CD4-positive, CD25-positive, alpha-beta regulatory T cell (primary cell): ENCODE measurements at regions not wholly inside any gene's neighbourhood (a gene's known extent, or its start where the extent isn't known, plus 50 kb on each side); places are given as distances from the start of the nearest gene placed in this dataset.
A peak's percentile ranks its signal among the peaks of the same experiment; 100 is the strongest.

Experiments used
- ATAC-seq, 2 donors: fragments of 150-1000 bp; cut with Tn5 transposase; one replicate each; pipeline ENCODE4 v1.10.0; 2021; ENCODE audit warnings: low read depth in 2 of 2, moderate number of reproducible peaks in 2 of 2, moderate library complexity in 1 of 2
- DNase-seq, 3 donors: peaks; one replicate each; pipeline versions ENCODE4 v3.0.0 to v3.0.0-alpha.2; 2012 to 2022; ENCODE audit warnings: mixed read lengths in 1 of 3
- H3K27ac ChIP-seq: one replicate; pipeline ENCODE4 v1.7.0; 2013; ENCODE audit warnings: mild to moderate bottlenecking, low read length; ENCODE audit not compliant: insufficient read depth, poor library complexity, severe bottlenecking
- H3K27me3 ChIP-seq: one replicate; pipeline ENCODE4 v1.7.0; 2013; ENCODE audit warnings: low read length; ENCODE audit not compliant: control insufficient read depth, insufficient read depth
- H3K36me3 ChIP-seq: one replicate; pipeline ENCODE4 v1.7.0; 2013; ENCODE audit warnings: mild to moderate bottlenecking, low read length, moderate library complexity; ENCODE audit not compliant: control insufficient read depth, insufficient read depth
- H3K4me1 ChIP-seq: 2 replicates; pipeline ENCODE4 v1.7.0; 2013; ENCODE audit warnings: mild to moderate bottlenecking, low read length; ENCODE audit not compliant: insufficient read depth, control insufficient read depth, poor library complexity, severe bottlenecking
- H3K4me3 ChIP-seq: one replicate; pipeline ENCODE4 v1.7.0; 2013; ENCODE audit warnings: low read depth, mild to moderate bottlenecking, low read length, moderate library complexity
- H3K9me3 ChIP-seq, 2 experiments: 1 replicate in 1 of 2; 2 replicates in 1 of 2; pipeline ENCODE4 v1.7.0; 2013; ENCODE audit warnings: low read length in 2 of 2, mild to moderate bottlenecking in 1 of 2, moderate library complexity in 1 of 2; ENCODE audit not compliant: control insufficient read depth in 2 of 2
- H3K27ac Mint-ChIP-seq, 3 donors: one replicate each; pipeline ENCODE4 v1.8.0; 2020 to 2022; ENCODE audit warnings: mild to moderate bottlenecking in 3 of 3, mixed read lengths in 3 of 3, moderate library complexity in 2 of 3
- H3K27me3 Mint-ChIP-seq: one replicate; pipeline ENCODE4 v1.8.0; 2022; ENCODE audit warnings: mild to moderate bottlenecking, mixed read lengths
- H3K36me3 Mint-ChIP-seq: one replicate; pipeline ENCODE4 v1.8.0; 2020; ENCODE audit warnings: mixed read lengths
- H3K4me1 Mint-ChIP-seq, 4 donors: one replicate each; pipeline ENCODE4 v1.8.0; 2020 to 2022; ENCODE audit warnings: mixed read lengths in 4 of 4, mild to moderate bottlenecking in 1 of 4
- H3K4me3 Mint-ChIP-seq, 4 donors: one replicate each; pipeline ENCODE4 v1.8.0; 2020 to 2022; ENCODE audit warnings: mild to moderate bottlenecking in 4 of 4, mixed read lengths in 4 of 4, moderate library complexity in 3 of 4
- H3K9me3 Mint-ChIP-seq, 7 donors: one replicate each; pipeline ENCODE4 v1.8.0; 2020 to 2022; ENCODE audit warnings: mixed read lengths in 7 of 7, mild to moderate bottlenecking in 3 of 7, moderate library complexity in 2 of 7

GRCh38 chr1:51025374-51025773 lies 55.3 kb downstream of the CDKN2C start:
- peaks cover 23% of the 10 kb centered on the region for H3K27me3 Mint-ChIP-seq
- H3K4me1 ChIP-seq = no peaks in the 10 kb centered on the region
- peaks cover 0 to 2% (median 0%) of the 10 kb centered on the region in 4 donors for H3K4me1 Mint-ChIP-seq
- H3K36me3 ChIP-seq = no peaks in the 10 kb centered on the region
- no peaks in the 10 kb centered on the region for H3K36me3 Mint-ChIP-seq
- H3K27ac Mint-ChIP-seq = no peak overlapping the region
- H3K27me3 ChIP-seq = peaks cover 8% of the 10 kb centered on the region
- DNase-seq (no peak), ATAC-seq (no peak)
- H3K4me3 Mint-ChIP-seq = no peak overlapping the region
- H3K9me3 ChIP-seq = peaks cover 0 to 4% of the 10 kb centered on the region in 2 experiments
- H3K27ac ChIP-seq = no peak overlapping the region
- no peak overlapping the region for H3K4me3 ChIP-seq
- H3K9me3 Mint-ChIP-seq = peaks cover 0 to 12% (median 0%) of the 10 kb centered on the region in 7 donors

GRCh38 chr1:51032936-51033335 lies 62.9 kb downstream of the CDKN2C start:
- no peak for ATAC-seq

GRCh38 chr1:51044199-51044598 lies 57.8 kb upstream of the C1orf185 start:
- ATAC-seq (no peak), DNase-seq (no peak)
- Histone ChIP-seq H3K9me3 (peaks cover 0 to 4% of the 10 kb centered on the region in 2 experiments), H3K36me3 (no peaks in the 10 kb centered on the region), H3K4me3 (no peak overlapping the region), H3K27ac (no peak overlapping the region), H3K4me1 (no peaks in the 10 kb centered on the region), H3K27me3 (no peaks in the 10 kb centered on the region)
- Mint-ChIP-seq H3K36me3 (no peaks in the 10 kb centered on the region), H3K4me1 (peaks cover 0 to 4% (median 0%) of the 10 kb centered on the region in 4 donors), H3K4me3 (no peak overlapping the region), H3K9me3 (peaks cover 0 to 8% (median 3%) of the 10 kb centered on the region in 7 donors), H3K27ac (no peak overlapping the region), H3K27me3 (peaks cover 33% of the 10 kb centered on the region)

More at GRCh38 chr1:51032936-51033335, 62.9 kb downstream of the CDKN2C start:
- Histone ChIP-seq H3K4me3 (no peak overlapping the region), H3K27ac (no peak overlapping the region), H3K4me1 (no peaks in the 10 kb centered on the region), H3K9me3 (peaks cover 0 to 4% of the 10 kb centered on the region in 2 experiments), H3K27me3 (peaks cover 2% of the 10 kb centered on the region), H3K36me3 (no peaks in the 10 kb centered on the region)
- H3K4me3 Mint-ChIP-seq = no peak overlapping the region
- H3K36me3 Mint-ChIP-seq = no peaks in the 10 kb centered on the region
- no peaks in the 10 kb centered on the region for H3K4me1 Mint-ChIP-seq
- H3K27ac Mint-ChIP-seq = peak overlapping the region in 1 of 3 donors; percentile 51
- H3K27me3 Mint-ChIP-seq = peaks cover 24% of the 10 kb centered on the region
- no peak for DNase-seq
- H3K9me3 Mint-ChIP-seq = peaks cover 0 to 2% (median 0%) of the 10 kb centered on the region in 7 donors

- H3K9me3 Mint-ChIP-seq = peaks cover 0 to 8% (median 1%) of the 10 kb centered on the region in 7 donors
- peaks cover 0 to 4% (median 0%) of the 10 kb centered on the region in 4 donors for H3K4me1 Mint-ChIP-seq
- no peaks in the 10 kb centered on the region for H3K36me3 ChIP-seq
- no peak overlapping the region for H3K4me3 ChIP-seq
- H3K4me3 Mint-ChIP-seq = no peak overlapping the region
- H3K27ac ChIP-seq = no peak overlapping the region
- peak in 2 of 3 donors; percentile 0 to 6 for DNase-seq
- H3K9me3 ChIP-seq = no peaks in the 10 kb centered on the region
- no peak for ATAC-seq
- H3K27ac Mint-ChIP-seq = no peak overlapping the region
- H3K36me3 Mint-ChIP-seq = no peaks in the 10 kb centered on the region
- H3K27me3 ChIP-seq = no peaks in the 10 kb centered on the region
- H3K4me1 ChIP-seq = no peaks in the 10 kb centered on the region
- peaks cover 29% of the 10 kb centered on the region for H3K27me3 Mint-ChIP-seq
These were observed 57.2 kb upstream of the C1orf185 start for GRCh38 chr1:51044834-51045233.

- no peaks in the 10 kb centered on the region for H3K36me3 ChIP-seq
- no peak overlapping the region for H3K4me3 ChIP-seq
- H3K4me3 Mint-ChIP-seq = no peak overlapping the region
- no peak overlapping the region for H3K27ac Mint-ChIP-seq
- H3K27me3 Mint-ChIP-seq = peaks cover 22% of the 10 kb centered on the region
- H3K4me1 Mint-ChIP-seq = peaks cover 0 to 4% (median 0%) of the 10 kb centered on the region in 4 donors
- no peaks in the 10 kb centered on the region for H3K36me3 Mint-ChIP-seq
- ATAC-seq = no peak
- H3K9me3 ChIP-seq = no peaks in the 10 kb centered on the region
- no peak overlapping the region for H3K27ac ChIP-seq
- no peaks in the 10 kb centered on the region for H3K27me3 ChIP-seq
- H3K9me3 Mint-ChIP-seq = peaks cover 0 to 4% (median 0%) of the 10 kb centered on the region in 7 donors
- no peak for DNase-seq
- H3K4me1 ChIP-seq = no peaks in the 10 kb centered on the region
These were observed 54.0 kb upstream of the C1orf185 start for GRCh38 chr1:51048021-51048420.

GRCh38 chr1:51048670-51049069 lies 53.4 kb upstream of the C1orf185 start:
- no peak overlapping the region for H3K4me3 ChIP-seq
- H3K4me1 Mint-ChIP-seq = peaks cover 0 to 2% (median 0%) of the 10 kb centered on the region in 4 donors
- no peak for DNase-seq
- H3K27ac ChIP-seq = no peak overlapping the region
- no peaks in the 10 kb centered on the region for H3K4me1 ChIP-seq
- no peaks in the 10 kb centered on the region for H3K36me3 Mint-ChIP-seq
- H3K27me3 Mint-ChIP-seq = peaks cover 25% of the 10 kb centered on the region
- H3K27ac Mint-ChIP-seq = no peak overlapping the region
- no peaks in the 10 kb centered on the region for H3K9me3 ChIP-seq
- no peak for ATAC-seq
- H3K36me3 ChIP-seq = no peaks in the 10 kb centered on the region
- peaks cover 0 to 1% (median 0%) of the 10 kb centered on the region in 7 donors for H3K9me3 Mint-ChIP-seq
- H3K4me3 Mint-ChIP-seq = no peak overlapping the region
- H3K27me3 ChIP-seq = no peaks in the 10 kb centered on the region
